Heart left ventricle (tissue), 16 donors: ENCODE measurements at regions not wholly inside any gene's neighbourhood (a gene's known extent, or its start where the extent isn't known, plus 50 kb on each side); places are given as distances from the start of the nearest gene placed in this dataset.
A peak's percentile ranks its signal among the peaks of the same experiment; 100 is the strongest.

Source experiments
- ATAC-seq, 4 donors: fragments of 200-7000 bp; cut with Tn5 transposase; one replicate each; pipeline ENCODE4 v1.9.1; 2020 to 2022; ENCODE audit warnings: moderate library complexity in 4 of 4, mild to moderate bottlenecking in 3 of 4, moderate number of reproducible peaks in 1 of 4
- DNase-seq, 5 donors: peaks; one replicate each; pipeline ENCODE4 v3.0.0-alpha.2; 2020
- H3K27ac ChIP-seq, 12 donors: fragments of 200-600 bp; sonication (generic) in 4 of 12; one replicate each; pipeline versions ENCODE4 v1.5.0 to v1.8.0; 2016 to 2022; ENCODE audit warnings: mild to moderate bottlenecking in 2 of 12
- H3K27me3 ChIP-seq, 9 donors: fragments of 200-600 bp; sonication (generic) in 2 of 9; one replicate each; pipeline versions ENCODE4 v1.5.1 to v1.8.0; 2016 to 2022; ENCODE audit warnings: mild to moderate bottlenecking in 3 of 9
- H3K36me3 ChIP-seq, 9 donors: fragments of 200-600 bp; sonication (generic) in 2 of 9; one replicate each; pipeline versions ENCODE4 v1.5.0 to v1.8.0; 2018 to 2022; ENCODE audit warnings: mild to moderate bottlenecking in 2 of 9
- H3K4me1 ChIP-seq, 12 donors: fragments of 200-600 bp; sonication (generic) in 4 of 12; one replicate each; pipeline versions ENCODE4 v1.5.0 to v1.8.0; 2016 to 2022; ENCODE audit warnings: mild to moderate bottlenecking in 3 of 12
- H3K4me3 ChIP-seq, 12 donors: fragments of 200-600 bp; sonication (generic) in 4 of 12; one replicate each; pipeline versions ENCODE4 v1.5.0 to v1.8.0; 2017 to 2022; ENCODE audit warnings: mild to moderate bottlenecking in 9 of 12, moderate library complexity in 4 of 12
- H3K9me3 ChIP-seq, 12 donors: fragments of 200-600 bp; sonication (generic) in 4 of 12; one replicate each; pipeline versions ENCODE4 v1.5.0 to v1.8.0; 2016 to 2022; ENCODE audit warnings: mild to moderate bottlenecking in 1 of 12
- CTCF ChIP-seq, 12 donors: fragments of 200-600 bp; sonication (generic) in 4 of 12; IDR thresholded peaks; one replicate each; pipeline versions ENCODE4 v1.5.0 to v1.8.0; 2018 to 2022; ENCODE audit warnings: antibody characterized with exemption in 12 of 12, mild to moderate bottlenecking in 5 of 12
- POLR2A ChIP-seq, 2 donors: fragments of 450-650 bp; IDR thresholded peaks; one replicate each; pipeline ENCODE4 v1.6.1; 2017; ENCODE audit warnings: antibody characterized with exemption in 2 of 2, mild to moderate bottlenecking in 2 of 2, moderate library complexity in 2 of 2
- WGBS, 4 donors: extraction: QIAGEN DNeasy Blood & Tissue Kit in 2 of 4; methylation state at CpG; one replicate each; pipeline versions ENCODE4 v1.1.5 to v1.1.7; 2013 to 2018; 5-methylcytosine and 5-hydroxymethylcytosine counted together
- intact Hi-C, 10 donors: fragments of 100-400 bp; cut with DNase I; formaldehyde crosslinking; loops; one replicate each; pipeline versions ENCODE4 v1.11.1 to v1.14.2; 2022
- donor health status: ischemic (EF 13 %, LVEDD 7.1; RV severe dilation, severe dysfunction).
- donor health status: healthy with polysubstance abuse.
- donor health status: DM: no; HTN: yes; CAD: no.
- donor health status: DM: no; HTN: no; CAD: no.
- donor health status: ischemic (EF 25% LVEDD 6.9; RV normal size, moderate dysfunction).
- donor health status: ischemic (EF 25% LVEDD 5.7; RV mildly dilated, moderate dysfunction).
- donor health status: healthy.
- donor health status: DM: yes; HTN: yes; CAD: no.
- donor health status: ischemic (EF 35%, LVEDD 5.7; RV mildly dilated, moderate dysfunction).
- donor health status: nonischemic (EF 11% LVEDD 7.7; RV severe dilation, severe dysfunction).
- donor health status: DM: yes; HTN: yes; CAD: no.
- donor health status: PGD.
- donor health status: ischemic (EF 29% LVEDD 5.4; RV normal size, mild dysfunction).
- donor health status: nonischemic (EF 23%, LVEDD 6.1; RV moderate dilation, normal function).

GRCh38 chr5:96258692-96259091 is 174.4 kb downstream of the PCSK1 start:
- ATAC-seq = no peak

GRCh38 chr5:96257904-96258303 is 175.1 kb downstream of the PCSK1 start:
- Histone ChIP-seq H3K9me3 (peaks cover 0 to 12% (median 0%) of the 10 kb centered on the region in 12 donors), H3K27me3 (no peaks in the 10 kb centered on the region), H3K36me3 (no peaks in the 10 kb centered on the region), H3K4me3 (no peak overlapping the region), H3K27ac (no peak overlapping the region), H3K4me1 (peaks cover 0 to 26% (median 3%) of the 10 kb centered on the region in 12 donors)
- intact Hi-C loops = no loop called here
- TF ChIP-seq POLR2A (IDR thresholded peaks at IDR 0.05) = no peak
- no peak for ATAC-seq
- WGBS, 4 donors = 61 to 72% (median 67%) methylated on average over 2 of the region's 2 CpGs
- no peak for DNase-seq

More at GRCh38 chr5:96258692-96259091, 174.4 kb downstream of the PCSK1 start:
- no peaks in the 10 kb centered on the region for H3K27me3 ChIP-seq
- TF ChIP-seq POLR2A (IDR thresholded peaks at IDR 0.05) = no peak
- no peak for TF ChIP-seq CTCF (IDR thresholded peaks at IDR 0.05)
- H3K9me3 ChIP-seq = peaks cover 0 to 10% (median 0%) of the 10 kb centered on the region in 12 donors
- no peaks in the 10 kb centered on the region for H3K36me3 ChIP-seq
- no peak overlapping the region for H3K4me3 ChIP-seq
- peaks cover 0 to 26% (median 3%) of the 10 kb centered on the region in 12 donors for H3K4me1 ChIP-seq
- peak overlapping the region in 3 of 12 donors; percentile 15 to 58 (median 36) for H3K27ac ChIP-seq
- intact Hi-C loops = no loop called here
- DNase-seq = no peak

GRCh38 chr5:96256795-96257470 is 176.1 kb downstream of the PCSK1 start:
- intact Hi-C loops = no loop called here
- WGBS, 4 donors = 28 to 60% (median 41%) methylated on average over 5 of the region's 5 CpGs
- Histone ChIP-seq H3K4me1 (peaks cover 0 to 26% (median 6%) of the 10 kb centered on the region in 12 donors), H3K27me3 (no peaks in the 10 kb centered on the region), H3K36me3 (no peaks in the 10 kb centered on the region), H3K27ac (no peak overlapping the region), H3K9me3 (peaks cover 0 to 12% (median 0%) of the 10 kb centered on the region in 12 donors), H3K4me3 (no peak overlapping the region)
- TF ChIP-seq POLR2A (IDR thresholded peaks at IDR 0.05) (no peak), CTCF (IDR thresholded peaks at IDR 0.05) (no peak)
- DNase-seq (peak in 1 of 5 donors; percentile 41), ATAC-seq (peak in 2 of 4 donors; percentile 41 to 49)

GRCh38 chr5:96254980-96255691 is 177.9 kb downstream of the PCSK1 start:
- DNase-seq (no peak), ATAC-seq (peak in 1 of 4 donors; percentile 35)
- whole genome bisulfite sequencing, 4 donors = 52 to 65% (median 53%) methylated on average over 5 of the region's 5 CpGs
- Histone ChIP-seq H3K27ac (peak overlapping the region in 5 of 12 donors; percentile 16 to 55 (median 47)), H3K9me3 (peaks cover 0 to 12% (median 0%) of the 10 kb centered on the region in 12 donors), H3K27me3 (no peaks in the 10 kb centered on the region), H3K4me1 (peaks cover 0 to 26% (median 6%) of the 10 kb centered on the region in 12 donors), H3K36me3 (no peaks in the 10 kb centered on the region), H3K4me3 (no peak overlapping the region)
- intact Hi-C loops = no loop called here
- TF ChIP-seq POLR2A (IDR thresholded peaks at IDR 0.05) (no peak), CTCF (IDR thresholded peaks at IDR 0.05) (no peak)
